ENCODE measurements at regions not wholly inside any gene's neighbourhood (a gene's known extent, or its start where the extent isn't known, plus 50 kb on each side); places are given as distances from the start of the nearest gene placed in this dataset.
"Not testable (repeated sequence)": the region's sequence is repeated elsewhere in the genome, so short reads cannot be mapped to it uniquely, and the experiment has no call there.

DNA sequence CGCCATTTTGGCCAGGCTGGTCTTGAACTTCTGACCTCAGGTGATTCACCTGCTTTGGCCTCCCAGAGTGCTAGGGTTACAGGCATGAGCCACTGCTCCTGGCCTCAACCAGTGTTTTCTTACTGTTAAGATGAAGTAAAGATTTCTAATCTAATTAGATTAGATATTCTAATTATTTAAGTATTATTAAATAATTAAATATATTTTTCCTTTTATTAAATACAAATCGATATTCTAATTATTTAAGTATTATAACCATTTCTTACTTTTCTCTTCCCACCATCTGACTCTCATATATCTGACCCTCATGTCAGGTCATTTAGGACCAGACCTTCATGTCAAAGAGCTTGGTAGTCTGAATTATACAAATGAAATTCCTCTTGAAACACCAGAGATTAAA is 1291.9 kb upstream of the EPHA6 start:
- H3K4me3 ChIP-seq, result no peak overlapping the region
- DNase-seq, result no peak
- H3K27me3 ChIP-seq, result no peaks in the 10 kb centered on the region
- no peaks in the 10 kb centered on the region for H3K36me3 ChIP-seq
- no peaks in the 10 kb centered on the region for H3K9me3 ChIP-seq

DNA sequence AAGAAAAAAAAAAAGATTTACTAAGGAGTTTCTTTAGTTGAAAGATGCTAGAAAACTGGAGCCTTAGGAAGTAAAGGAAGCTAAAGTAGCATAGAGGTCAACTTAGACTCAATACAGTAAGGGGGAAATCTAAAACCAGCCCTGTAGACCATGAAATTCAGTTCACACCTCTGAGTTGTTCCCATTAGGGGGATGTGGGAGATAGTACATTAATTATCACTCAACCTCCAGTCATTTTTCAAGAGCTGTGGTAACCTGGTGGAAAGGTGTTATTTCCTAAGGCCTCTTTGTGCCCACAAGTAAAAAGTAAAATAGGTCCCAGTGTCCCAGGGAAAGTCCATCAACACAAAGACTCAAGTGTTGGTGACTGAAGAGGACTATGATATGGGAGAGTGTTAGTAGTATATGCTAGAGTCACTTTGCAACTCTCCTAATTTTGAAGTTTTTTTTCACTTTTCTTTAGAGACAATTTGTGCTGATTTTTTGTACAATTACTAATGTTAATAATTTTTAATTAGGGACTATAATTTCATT is 1274.4 kb upstream of the EPHA6 start:
- Histone ChIP-seq H3K9me3 (no peaks in the 10 kb centered on the region), H3K4me3 (no peak overlapping the region), H3K36me3 (no peaks in the 10 kb centered on the region), H3K27me3 (no peaks in the 10 kb centered on the region)
- no peak for DNase-seq

DNA sequence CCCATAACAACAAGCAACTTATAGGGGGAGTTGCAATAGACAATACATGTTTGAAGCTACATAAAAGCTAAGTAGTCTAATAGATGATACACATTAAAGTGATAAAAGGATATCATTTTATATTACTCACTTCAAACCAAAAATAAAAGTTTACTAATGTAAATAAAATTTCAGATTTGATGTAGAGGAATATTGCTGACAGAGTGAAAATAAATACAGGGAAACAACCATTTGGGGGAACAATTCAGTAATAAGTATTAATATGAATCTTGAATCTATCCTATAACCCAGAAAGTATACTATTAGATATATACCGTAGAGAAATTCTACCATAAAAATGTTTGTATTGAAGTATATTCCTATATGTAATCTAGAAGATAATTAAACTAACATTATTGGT is 1248.9 kb upstream of the EPHA6 start:
- Histone ChIP-seq H3K9me3 (peaks cover 2% of the 10 kb centered on the region), H3K27me3 (no peaks in the 10 kb centered on the region), H3K36me3 (no peaks in the 10 kb centered on the region), H3K4me3 (no peak overlapping the region)
- DNase-seq, result no peak

GRCh38 chr3:95567346-95567745 is 1247.0 kb upstream of the EPHA6 start:
- H3K36me3 ChIP-seq, result no peaks in the 10 kb centered on the region
- H3K27me3 ChIP-seq, result no peaks in the 10 kb centered on the region
- DNase-seq, result no peak
- H3K9me3 ChIP-seq, result peaks cover 2% of the 10 kb centered on the region
- H3K4me3 ChIP-seq, result no peak overlapping the region

- Histone ChIP-seq H3K36me3 (no peaks in the 10 kb centered on the region), H3K4me3 (no peak overlapping the region), H3K27me3 (no peaks in the 10 kb centered on the region), H3K9me3 (no peaks in the 10 kb centered on the region)
- DNase-seq, result peak; percentile 30
These were observed 1227.6 kb upstream of the EPHA6 start for GRCh38 chr3:95586754-95587153.

- not testable (repeated sequence) for H3K9me3 ChIP-seq, DNase-seq, H3K4me3 ChIP-seq, H3K36me3 ChIP-seq, H3K27me3 ChIP-seq
These were observed 1226.8 kb upstream of the EPHA6 start for GRCh38 chr3:95587641-95588040.

GRCh38 chr3:95588473-95588872 is 1225.9 kb upstream of the EPHA6 start:
- no peak overlapping the region for H3K4me3 ChIP-seq
- no peaks in the 10 kb centered on the region for H3K27me3 ChIP-seq
- DNase-seq, result no peak
- H3K9me3 ChIP-seq, result no peaks in the 10 kb centered on the region
- H3K36me3 ChIP-seq, result no peaks in the 10 kb centered on the region

GRCh38 chr3:95595416-95596075 is 1218.8 kb upstream of the EPHA6 start:
- H3K27me3 ChIP-seq, result no peaks in the 10 kb centered on the region
- H3K4me3 ChIP-seq, result no peak overlapping the region
- no peaks in the 10 kb centered on the region for H3K36me3 ChIP-seq
- H3K9me3 ChIP-seq, result no peaks in the 10 kb centered on the region
- no peak for DNase-seq

- Histone ChIP-seq H3K27me3 (no peaks in the 10 kb centered on the region), H3K4me3 (no peak overlapping the region), H3K9me3 (peaks cover 26% of the 10 kb centered on the region), H3K36me3 (no peaks in the 10 kb centered on the region)
- DNase-seq, result no peak
These were observed 1206.5 kb upstream of the EPHA6 start for GRCh38 chr3:95607926-95608325.

DNA sequence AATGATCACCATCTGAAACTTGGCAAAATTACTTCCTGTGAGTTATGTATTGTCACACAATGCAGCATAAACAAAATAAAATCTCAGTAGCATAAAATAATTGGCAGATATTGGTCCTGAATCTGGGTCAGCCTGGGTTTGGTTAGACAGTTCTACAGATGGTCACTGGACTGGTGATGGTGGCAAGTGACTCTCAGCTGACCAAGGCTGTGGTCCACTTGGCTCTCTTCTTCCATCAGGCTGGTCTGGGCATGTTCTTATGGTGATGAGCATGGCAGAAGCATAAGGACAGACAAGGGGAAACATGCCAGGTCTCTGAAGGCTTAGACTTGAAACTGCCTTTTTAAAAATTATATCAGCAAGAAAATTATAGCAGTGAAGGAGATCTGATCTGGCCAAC is 1205.0 kb upstream of the EPHA6 start:
- Histone ChIP-seq H3K4me3 (no peak overlapping the region), H3K9me3 (peaks cover 26% of the 10 kb centered on the region), H3K27me3 (no peaks in the 10 kb centered on the region), H3K36me3 (no peaks in the 10 kb centered on the region)
- no peak for DNase-seq

GRCh38 chr3:95612611-95613010 is 1201.8 kb upstream of the EPHA6 start:
- peaks cover 12% of the 10 kb centered on the region for H3K9me3 ChIP-seq

GRCh38 chr3:95613993-95614392 is 1200.4 kb upstream of the EPHA6 start:
- DNase-seq, result no peak
- Histone ChIP-seq H3K9me3 (peaks cover under 1% of the 10 kb centered on the region; the same call in 1 of the 2 replicates), H3K36me3 (no peaks in the 10 kb centered on the region), H3K4me3 (no peak overlapping the region), H3K27me3 (no peaks in the 10 kb centered on the region)

More at GRCh38 chr3:95612611-95613010, 1201.8 kb upstream of the EPHA6 start:
- DNase-seq, result no peak
- Histone ChIP-seq H3K4me3 (no peak overlapping the region), H3K36me3 (no peaks in the 10 kb centered on the region), H3K27me3 (no peaks in the 10 kb centered on the region)

DNA sequence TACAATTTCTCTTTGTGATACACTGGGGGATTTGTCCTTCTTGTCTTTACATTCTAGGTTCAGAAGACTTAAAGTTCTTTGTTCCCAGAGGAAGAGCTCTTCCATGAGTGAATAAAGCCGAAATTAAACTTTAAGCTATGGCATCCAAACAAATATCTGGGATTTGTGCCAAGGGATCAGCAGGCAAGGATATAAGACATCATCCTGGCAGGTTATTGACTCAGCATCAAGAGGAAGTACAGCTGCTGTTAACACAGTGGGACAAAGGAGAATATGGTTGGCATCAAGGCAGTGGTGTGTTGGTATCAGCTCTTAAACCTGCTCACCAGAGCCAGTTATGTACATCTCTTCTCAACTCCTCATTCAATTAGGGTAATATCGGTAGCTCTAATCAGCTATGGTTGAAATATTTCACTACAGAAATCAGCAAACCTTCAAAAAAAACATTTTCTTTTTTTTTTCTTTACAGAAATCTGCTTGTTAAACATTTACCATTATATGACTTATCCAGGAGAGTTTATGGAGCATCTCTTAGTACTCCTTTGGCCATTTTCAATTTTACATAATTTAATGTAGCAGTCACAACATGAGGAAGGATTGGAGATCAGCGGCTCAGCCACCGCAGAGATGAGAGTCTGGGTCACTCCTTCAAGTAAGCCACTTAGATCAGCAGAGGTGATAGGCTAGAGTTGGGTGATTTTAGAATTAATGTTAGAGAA is 1198.6 kb upstream of the EPHA6 start:
- no peaks in the 10 kb centered on the region for H3K36me3 ChIP-seq
- H3K4me3 ChIP-seq, result no peak overlapping the region
- DNase-seq, result peak; percentile 9
- H3K27me3 ChIP-seq, result no peaks in the 10 kb centered on the region
- H3K9me3 ChIP-seq, result no peaks in the 10 kb centered on the region

DNA sequence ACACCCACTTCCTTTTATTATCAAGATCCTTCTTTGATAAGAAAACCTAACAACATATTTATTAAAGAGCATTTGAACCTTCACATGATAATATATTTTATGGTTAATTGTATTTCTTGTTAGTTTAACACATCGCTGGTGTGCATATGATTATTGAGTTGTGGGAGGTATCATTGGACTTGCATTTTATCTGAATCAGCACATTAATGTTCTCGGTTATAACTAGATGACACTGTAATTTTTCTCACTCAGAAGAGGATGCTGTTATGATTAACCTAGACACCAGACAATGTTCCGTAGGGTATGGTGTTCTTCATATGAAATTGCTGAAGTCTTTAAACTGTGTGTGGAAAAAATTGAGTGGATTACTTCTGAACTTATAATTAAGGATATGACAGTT is 1188.3 kb upstream of the EPHA6 start:
- DNase-seq, result no peak
- Histone ChIP-seq H3K27me3 (peaks cover 2% of the 10 kb centered on the region; the same call in 1 of the 2 replicates), H3K4me3 (no peak overlapping the region), H3K9me3 (no peaks in the 10 kb centered on the region), H3K36me3 (no peaks in the 10 kb centered on the region)

- Histone ChIP-seq H3K9me3 (no peaks in the 10 kb centered on the region), H3K36me3 (no peaks in the 10 kb centered on the region), H3K4me3 (no peak overlapping the region), H3K27me3 (peaks cover 2% of the 10 kb centered on the region; the same call in 1 of the 2 replicates)
- DNase-seq, result no peak
These were observed 1187.1 kb upstream of the EPHA6 start for GRCh38 chr3:95627293-95627692.

DNA sequence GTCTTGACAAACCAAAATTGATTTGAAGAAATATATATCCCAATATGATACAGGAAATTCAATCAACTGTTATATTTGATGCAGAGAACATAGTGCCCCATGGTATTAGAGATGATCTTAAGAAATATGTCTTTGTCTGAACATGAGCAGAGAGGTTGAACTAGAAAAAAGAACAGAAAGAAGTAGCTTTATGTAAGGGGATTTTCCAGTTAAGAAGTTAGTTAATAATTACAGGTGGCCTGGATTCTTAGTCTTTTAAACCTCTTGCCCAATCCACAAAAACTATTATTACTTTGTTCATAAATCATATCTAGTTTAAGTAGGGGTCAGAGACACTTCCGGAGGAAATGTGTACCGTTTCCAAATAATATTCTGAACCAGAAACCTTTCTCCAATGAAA is 1186.7 kb upstream of the EPHA6 start:
- Histone ChIP-seq H3K36me3 (no peaks in the 10 kb centered on the region), H3K27me3 (peaks cover 2% of the 10 kb centered on the region; the same call in 1 of the 2 replicates), H3K9me3 (no peaks in the 10 kb centered on the region), H3K4me3 (no peak overlapping the region)
- no peak for DNase-seq

DNA sequence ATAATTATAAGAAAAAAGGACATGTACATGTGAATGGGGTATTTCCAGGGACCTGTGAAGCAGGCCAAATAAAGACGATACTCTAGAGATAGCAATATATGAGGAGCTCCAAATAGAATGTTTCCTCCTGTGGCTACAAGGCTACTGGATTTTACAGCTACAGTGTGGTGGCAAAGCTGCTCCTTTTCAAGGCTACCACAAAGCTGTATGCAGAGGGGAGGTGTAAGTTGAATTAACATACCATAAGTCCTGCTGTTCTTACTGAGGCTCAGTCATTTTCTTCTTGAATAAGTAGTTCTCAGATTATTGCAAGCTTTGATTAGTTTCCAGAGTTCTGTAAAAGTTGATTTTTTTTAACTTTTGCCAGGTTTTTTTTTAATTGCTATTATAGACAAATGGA is 1184.6 kb upstream of the EPHA6 start:
- Histone ChIP-seq H3K4me3 (no peak overlapping the region), H3K36me3 (no peaks in the 10 kb centered on the region), H3K9me3 (no peaks in the 10 kb centered on the region), H3K27me3 (peaks cover 2% of the 10 kb centered on the region; the same call in 1 of the 2 replicates)
- no peak for DNase-seq

DNA sequence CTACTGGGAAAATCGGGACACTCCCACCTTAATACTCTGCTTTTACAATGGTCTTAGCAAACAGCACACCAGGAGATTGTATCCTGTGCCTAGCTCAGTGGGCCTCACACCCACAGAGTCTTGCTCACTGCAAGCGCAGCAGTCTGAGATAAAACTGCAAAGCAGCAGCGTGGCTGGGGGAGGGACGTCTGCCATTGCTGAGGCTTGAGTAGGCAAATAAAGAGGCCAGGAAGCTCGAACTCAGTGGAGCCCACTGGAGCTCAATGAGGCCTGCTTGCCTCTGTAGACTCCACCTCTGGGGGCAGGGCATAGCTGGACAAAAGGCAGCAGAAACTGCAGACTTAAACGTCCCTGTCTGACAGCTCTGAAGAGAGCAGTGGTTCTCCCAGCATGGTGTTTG is 1169.1 kb upstream of the EPHA6 start:
- Histone ChIP-seq H3K9me3 (no peaks in the 10 kb centered on the region), H3K27me3 (no peaks in the 10 kb centered on the region), H3K4me3 (no peak overlapping the region), H3K36me3 (no peaks in the 10 kb centered on the region)
- DNase-seq, result no peak
